A549 (cell line): ENCODE measurements at regions not wholly inside any gene's neighbourhood (a gene's known extent, or its start where the extent isn't known, plus 50 kb on each side); places are given as distances from the start of the nearest gene placed in this dataset.

Source experiments
- ATAC-seq, 2 experiments: fragments of 200-7000 bp in 1 of 2; fragments of >200 bp in 1 of 2; cut with Nextera tagmentation in 1 of 2; cut with Tn5 transposase in 1 of 2; 3 replicates each; pipeline versions ENCODE4 v1.8.0 to v1.9.1; 2018 to 2020; ENCODE audit warnings: mild to moderate bottlenecking in 1 of 2, moderate library complexity in 1 of 2
- CTCF ChIA-PET: fragments of 300-600 bp; sonication (Branson Sonifier 250); formaldehyde crosslinking; extraction: SDS; loops from one replicate; lab custom pipeline; 2021; ENCODE audit warnings: antibody characterized with exemption, inconsistent platforms; lab: Yijun Ruan, JAX
- POLR2A ChIA-PET: fragments of 350-600 bp; formaldehyde crosslinking; extraction: SDS; loops from one replicate; lab custom pipeline; 2021; ENCODE audit warnings: antibody characterized with exemption, inconsistent platforms; lab: Yijun Ruan, JAX
- DNase-seq, 2 experiments: peaks; one replicate each; pipeline versions ENCODE4 v3.0.0 to v3.0.0-alpha.2; 2011 to 2016; ENCODE audit warnings: low read depth in 1 of 2, low spot score in 1 of 2
- FAIRE-seq: peaks from 2 replicates; lab custom pipeline; 2011; peaks lifted over from hg19 to GRCh38; lab: Jason Lieb, UNC
- H3K27ac ChIP-seq, 2 experiments: fragments of >200 bp; sonication (Bioruptor Twin); formaldehyde crosslinking; 3 replicates each; pipeline ENCODE4 v1.5.1; 2016 to 2017
- H3K4me1 ChIP-seq: fragments of >200 bp; sonication (Bioruptor Twin); formaldehyde crosslinking; 3 replicates; pipeline ENCODE4 v1.6.1; 2016
- H3K4me2 ChIP-seq: fragments of >200 bp; sonication (Bioruptor Twin); formaldehyde crosslinking; 3 replicates; pipeline ENCODE4 v1.6.1; 2016
- H3K4me3 ChIP-seq: fragments of >200 bp; sonication (Bioruptor Twin); formaldehyde crosslinking; 3 replicates; pipeline ENCODE4 v1.5.1; 2016
- H3K9me3 ChIP-seq: fragments of >200 bp; sonication (Bioruptor Twin); formaldehyde crosslinking; 3 replicates; pipeline ENCODE4 v1.6.1; 2016
- BCL3 ChIP-seq: fragments of >200 bp; sonication (Bioruptor Twin); formaldehyde crosslinking; IDR thresholded peaks from 3 replicates; pipeline ENCODE4 v1.6.1; 2016
- CBX8 ChIP-seq: fragments of 200-600 bp; sonication (generic); IDR thresholded peaks from 2 replicates; pipeline ENCODE4 v1.6.1; 2016
- CTCF ChIP-seq: fragments of >200 bp; sonication (Bioruptor Twin); formaldehyde crosslinking; IDR thresholded peaks from 3 replicates; pipeline ENCODE4 v1.5.1; 2016
- GATA3 ChIP-seq: IDR thresholded peaks from 2 replicates; pipeline ENCODE4 v1.6.1; 2012; ENCODE audit warnings: borderline replicate concordance
- HDAC2 ChIP-seq: fragments of 200-600 bp; sonication (generic); IDR thresholded peaks from 2 replicates; pipeline ENCODE4 v1.6.1; 2016
- HES2 ChIP-seq: fragments of >200 bp; sonication (Bioruptor Twin); formaldehyde crosslinking; IDR thresholded peaks from 2 replicates; pipeline ENCODE4 v1.6.1; 2016
- HOXB13 ChIP-seq: fragments of 250-450 bp; sonication (Bioruptor Pico); IDR thresholded peaks from 2 replicates; pipeline ENCODE4 v1.5.0; 2020; ENCODE audit warnings: low read depth, mild to moderate bottlenecking, moderate library complexity
- MAFK ChIP-seq: fragments of 450-650 bp; IDR thresholded peaks from 2 replicates; pipeline ENCODE4 v1.6.1; 2014; ENCODE audit not compliant: partially characterized antibody
- MAX ChIP-seq: IDR thresholded peaks from 2 replicates; pipeline ENCODE4 v1.6.1; 2012
- MAZ ChIP-seq: fragments of 150-350 bp; IDR thresholded peaks from 2 replicates; pipeline ENCODE4 v1.6.1; 2014; ENCODE audit warnings: antibody characterized with exemption, low read depth, low read length, borderline replicate concordance
- POLR2AphosphoS2 ChIP-seq: conservative IDR thresholded peaks from 2 replicates; pipeline ENCODE4 v1.6.1; 2012; ENCODE audit warnings: low read length, improper control_type of control experiment, inconsistent platforms
- RARB ChIP-seq: fragments of 250-450 bp; sonication (Bioruptor Pico); IDR thresholded peaks from 2 replicates; pipeline ENCODE4 v1.8.0; 2021; ENCODE audit warnings: mild to moderate bottlenecking, moderate library complexity
- TP53 ChIP-seq: fragments of 250-450 bp; sonication (Bioruptor Pico); IDR thresholded peaks from 2 replicates; pipeline ENCODE4 v1.5.0; 2021; ENCODE audit warnings: mild to moderate bottlenecking, moderate library complexity
- USF2 ChIP-seq: fragments of 450-650 bp; IDR thresholded peaks from 2 replicates; pipeline ENCODE4 v1.6.1; 2014; ENCODE audit warnings: antibody characterized with exemption
- ZNF302 ChIP-seq: fragments of 250-450 bp; sonication (Bioruptor Pico); IDR thresholded peaks from 2 replicates; pipeline ENCODE4 v1.9.0; 2021; ENCODE audit warnings: inconsistent platforms, mild to moderate bottlenecking, moderate library complexity
- WGBS: methylation state at CpG from one replicate; pipeline ENCODE4 v1.1.6; 2017; ENCODE audit errors: missing lambda C conversion rate; 5-methylcytosine and 5-hydroxymethylcytosine counted together

GRCh38 chr3:23659274-23659673 lies 146.5 kb upstream of the UBE2E1 start:
- ChIA-PET POLR2A (interaction anchor here (1.2 kb wide), 1 partner anchor 9 kb away, joined by 4 read pairs; no protein-coding TSS in a partner anchor), CTCF (interaction anchor here (0.7 kb wide), 1 partner anchor 102 kb away, joined by 3 read pairs; no protein-coding TSS in a partner anchor)
- no peak overlapping the region for H3K4me2 ChIP-seq
- WGBS, result 75% methylated on average over 8 of the region's 8 CpGs
- H3K9me3 ChIP-seq, result peaks cover 9% of the 10 kb centered on the region
- no peak overlapping the region for H3K4me3 ChIP-seq
- ATAC-seq, result no peak
- FAIRE-seq, result no peak
- H3K4me1 ChIP-seq, result no peaks in the 10 kb centered on the region
- no peak overlapping the region for H3K27ac ChIP-seq
- no peak for DNase-seq
- TF ChIP-seq CBX8 (no peak), HOXB13 (CRISPR knock-in tag) (no peak)

GRCh38 chr3:23659840-23660430 lies 145.8 kb upstream of the UBE2E1 start:
- Histone ChIP-seq H3K27ac (0 out of 6 replicates have a peak overlapping the region, but pooled peaks of 1 of the 2 experiments have one; percentile 19), H3K4me2 (no peak overlapping the region), H3K4me3 (no peak overlapping the region), H3K4me1 (no peaks in the 10 kb centered on the region), H3K9me3 (peaks cover 9% of the 10 kb centered on the region)
- DNase-seq (no peak), ATAC-seq (no peak), FAIRE-seq (no peak)
- POLR2A ChIA-PET, result interaction anchor here (1.2 kb wide), 1 partner anchor 8 kb away, joined by 4 read pairs; no protein-coding TSS in a partner anchor
- TF ChIP-seq MAFK (peak; percentile 50), CBX8 (no peak), USF2 (no peak)
- CTCF ChIA-PET, result no interaction called here
- 78% methylated on average over 5 of the region's 5 CpGs for WGBS

GRCh38 chr3:23662079-23662617 lies 143.6 kb upstream of the UBE2E1 start:
- no peak overlapping the region for H3K4me2 ChIP-seq
- H3K27ac ChIP-seq, result no peak overlapping the region
- FAIRE-seq, result no peak
- WGBS, result 78% methylated on average over 9 of the region's 9 CpGs
- ATAC-seq, result no peak
- TF ChIP-seq TP53 (CRISPR knock-in tag) (no peak), GATA3 (no peak), MAZ (no peak), BCL3 (no peak), HDAC2 (no peak), RARB (CRISPR knock-in tag) (no peak), CTCF (no peak), ZNF302 (CRISPR knock-in tag) (no peak), POLR2AphosphoS2 (no peak), HES2 (no peak), MAX (no peak)
- POLR2A ChIA-PET, result no interaction called here
- H3K4me1 ChIP-seq, result peaks cover 5% of the 10 kb centered on the region
- CTCF ChIA-PET, result interaction anchor here (0.8 kb wide), 1 partner anchor 19 kb away, joined by 4 read pairs; no protein-coding TSS in a partner anchor
- no peak for DNase-seq
- H3K4me3 ChIP-seq, result no peak overlapping the region
- no peaks in the 10 kb centered on the region for H3K9me3 ChIP-seq
